Activated CD8-positive, alpha-beta T cell treated with anti-CD3 and anti-CD28 coated beads for 36 hours (primary cell): ENCODE measurements at regions not wholly inside any gene's neighbourhood (a gene's known extent, or its start where the extent isn't known, plus 50 kb on each side); places are given as distances from the start of the nearest gene placed in this dataset.

Experiments
- ATAC-seq: fragments of 200-7000 bp; cut with Tn5 transposase; one replicate; pipeline ENCODE4 v1.10.0; 2021; ENCODE audit warnings: mild to moderate bottlenecking, moderate library complexity
- CTCF ChIA-PET: fragments of 350-600 bp; sonication (Branson Sonifier 250); formaldehyde crosslinking; loops from one replicate; lab custom pipeline; 2021; ENCODE audit warnings: antibody characterized with exemption; lab: Charles Lee
- POLR2A ChIA-PET: fragments of 350-600 bp; sonication (Branson Sonifier 250); formaldehyde crosslinking; loops from one replicate; lab custom pipeline; 2021; ENCODE audit warnings: antibody characterized with exemption; lab: Charles Lee
- DNase-seq: peaks from one replicate; pipeline ENCODE4 v3.0.0-alpha.2; 2020
- H3K27ac Mint-ChIP-seq: one replicate; pipeline ENCODE4 v1.8.0; 2021; ENCODE audit warnings: mild to moderate bottlenecking, mixed read lengths
- H3K27me3 Mint-ChIP-seq: one replicate; pipeline ENCODE4 v1.8.0; 2021; ENCODE audit warnings: mixed read lengths
- H3K36me3 Mint-ChIP-seq: one replicate; pipeline ENCODE4 v1.8.0; 2021; ENCODE audit warnings: low read depth, mixed read lengths
- H3K4me1 Mint-ChIP-seq: one replicate; pipeline ENCODE4 v1.8.0; 2021; ENCODE audit warnings: low read depth, mixed read lengths
- H3K4me3 Mint-ChIP-seq: one replicate; pipeline ENCODE4 v1.8.0; 2021; ENCODE audit warnings: mild to moderate bottlenecking, moderate library complexity, mixed read lengths
- H3K9me3 Mint-ChIP-seq: one replicate; pipeline ENCODE4 v1.8.0; 2021; ENCODE audit warnings: mixed read lengths
- CTCF ChIP-seq: fragments of 200-600 bp; IDR thresholded peaks from one replicate; pipeline ENCODE4 v1.8.0; 2022; ENCODE audit warnings: antibody characterized with exemption, mild to moderate bottlenecking
- intact Hi-C: fragments of 100-400 bp; cut with micrococcal nuclease; formaldehyde crosslinking; loops from one replicate; pipeline ENCODE4 v1.10.0; 2022

- no peak for ATAC-seq
- H3K36me3 Mint-ChIP-seq = no peaks in the 10 kb centered on the region
- no peak for TF ChIP-seq CTCF
These were observed 151.3 kb upstream of the UQCRFS1 start for GRCh38 chr19:29364224-29364726.

GRCh38 chr19:29364999-29365398 is 152.0 kb upstream of the UQCRFS1 start:
- H3K4me1 Mint-ChIP-seq = no peaks in the 10 kb centered on the region
- CTCF ChIA-PET = no interaction called here
- ATAC-seq (no peak), DNase-seq (no peak)
- POLR2A ChIA-PET = no interaction called here
- H3K9me3 Mint-ChIP-seq = no peaks in the 10 kb centered on the region
- H3K27ac Mint-ChIP-seq = no peak overlapping the region
- no peaks in the 10 kb centered on the region for H3K36me3 Mint-ChIP-seq
- no peak overlapping the region for H3K4me3 Mint-ChIP-seq
- H3K27me3 Mint-ChIP-seq = peaks cover 12% of the 10 kb centered on the region
- TF ChIP-seq CTCF = peak; percentile 29
- intact Hi-C loops = no loop called here

More at GRCh38 chr19:29364224-29364726, 151.3 kb upstream of the UQCRFS1 start:
- Mint-ChIP-seq H3K4me1 (no peaks in the 10 kb centered on the region), H3K4me3 (no peak overlapping the region), H3K9me3 (no peaks in the 10 kb centered on the region), H3K27ac (no peak overlapping the region), H3K27me3 (peaks cover 12% of the 10 kb centered on the region)
- no peak for DNase-seq
- ChIA-PET POLR2A (no interaction called here), CTCF (no interaction called here)
- intact Hi-C loops = no loop called here

GRCh38 chr19:29365836-29366417 is 153.0 kb upstream of the UQCRFS1 start:
- Mint-ChIP-seq H3K27me3 (peaks cover 12% of the 10 kb centered on the region), H3K4me1 (no peaks in the 10 kb centered on the region), H3K27ac (no peak overlapping the region), H3K4me3 (no peak overlapping the region), H3K36me3 (no peaks in the 10 kb centered on the region), H3K9me3 (no peaks in the 10 kb centered on the region)
- ChIA-PET POLR2A (no interaction called here), CTCF (interaction anchor here (0.9 kb wide), 1 partner anchor 103 kb away, joined by 3 read pairs; no protein-coding TSS in a partner anchor)
- no peak for DNase-seq
- intact Hi-C loops = no loop called here
- TF ChIP-seq CTCF = no peak
- ATAC-seq = no peak

- ATAC-seq = no peak
- TF ChIP-seq CTCF = no peak
- H3K4me1 Mint-ChIP-seq = no peaks in the 10 kb centered on the region
- ChIA-PET CTCF (interaction anchor here (0.9 kb wide), 1 partner anchor 104 kb away, joined by 3 read pairs; no protein-coding TSS in a partner anchor), POLR2A (no interaction called here)
- no peak for DNase-seq
- no peaks in the 10 kb centered on the region for H3K9me3 Mint-ChIP-seq
- no peaks in the 10 kb centered on the region for H3K36me3 Mint-ChIP-seq
- intact Hi-C loops = no loop called here
- peaks cover 12% of the 10 kb centered on the region for H3K27me3 Mint-ChIP-seq
- no peak overlapping the region for H3K4me3 Mint-ChIP-seq
- no peak overlapping the region for H3K27ac Mint-ChIP-seq
These were observed 153.8 kb upstream of the UQCRFS1 start for GRCh38 chr19:29366757-29367156.

- Mint-ChIP-seq H3K4me3 (no peak overlapping the region), H3K9me3 (no peaks in the 10 kb centered on the region), H3K27ac (no peak overlapping the region), H3K4me1 (no peaks in the 10 kb centered on the region), H3K36me3 (no peaks in the 10 kb centered on the region), H3K27me3 (peaks cover 12% of the 10 kb centered on the region)
- ATAC-seq (no peak), DNase-seq (no peak)
- TF ChIP-seq CTCF = no peak
- CTCF ChIA-PET = no interaction called here
- POLR2A ChIA-PET = interaction anchor here (0.6 kb wide), 1 partner anchor 51 kb away, joined by 3 read pairs; no protein-coding TSS in a partner anchor
- intact Hi-C loops = no loop called here
These were observed 154.9 kb upstream of the UQCRFS1 start for GRCh38 chr19:29367791-29368222.
